IMR-90 (cell line): ENCODE measurements at regions not wholly inside any gene's neighbourhood (a gene's known extent, or its start where the extent isn't known, plus 50 kb on each side); places are given as distances from the start of the nearest gene placed in this dataset.

Experiments
- ATAC-seq: fragments of 200-7000 bp; cut with Tn5 transposase; 2 replicates; pipeline ENCODE4 v1.9.1; 2020; ENCODE audit warnings: low read depth, mild to moderate bottlenecking, moderate library complexity
- BruUV-seq: library from RNA; stranded (reverse); fragments of 400-500 nt; replicated peaks from 2 replicates; lab custom pipeline; 2021; lab: Mats Ljungman, UMichigan
- CTCF ChIA-PET: fragments of 300-600 bp; formaldehyde crosslinking; extraction: SDS; loops from one replicate; lab custom pipeline; 2021; ENCODE audit warnings: antibody characterized with exemption; lab: Yijun Ruan, JAX
- POLR2A ChIA-PET: fragments of 300-600 bp; sonication (Branson Sonifier 250); formaldehyde crosslinking; loops from one replicate; lab custom pipeline; 2022; ENCODE audit warnings: antibody characterized with exemption; ENCODE audit not compliant: unreplicated experiment; lab: Charles Lee
- DNase-seq: peaks from one replicate; pipeline ENCODE4 v3.0.0; 2013
- H2AFZ ChIP-seq: replicated peaks from 2 replicates; pipeline ENCODE3; 2013; ENCODE audit warnings: low read length, mild to moderate bottlenecking; ENCODE audit not compliant: poor library complexity
- H2AK5ac ChIP-seq: 2 replicates; pipeline ENCODE4 v1.6.1; 2013; ENCODE audit warnings: low read depth, low read length, inconsistent platforms
- H2AK9ac ChIP-seq: replicated peaks from 2 replicates; pipeline ENCODE3; 2013; ENCODE audit warnings: mild to moderate bottlenecking, low read depth, low read length, moderate library complexity; ENCODE audit not compliant: poor library complexity
- H2BK120ac ChIP-seq: 2 replicates; pipeline ENCODE4 v1.6.1; 2013; ENCODE audit warnings: low read depth, low read length, inconsistent platforms
- H2BK15ac ChIP-seq: 3 replicates; pipeline ENCODE4 v1.6.1; 2013; ENCODE audit warnings: low read depth, low read length, inconsistent platforms
- H2BK20ac ChIP-seq: 2 replicates; pipeline ENCODE4 v1.6.1; 2013; ENCODE audit warnings: low read depth, mild to moderate bottlenecking, inconsistent platforms, low read length, moderate library complexity
- H2BK5ac ChIP-seq: 2 replicates; pipeline ENCODE4 v1.6.1; 2013; ENCODE audit warnings: mild to moderate bottlenecking, low read depth, low read length, inconsistent platforms; ENCODE audit not compliant: poor library complexity, severe bottlenecking
- H3K14ac ChIP-seq: replicated peaks from 2 replicates; pipeline ENCODE4 v1.6.1; 2013; ENCODE audit warnings: low read depth, low read length, inconsistent platforms
- H3K18ac ChIP-seq: 2 replicates; pipeline ENCODE4 v1.6.1; 2013; ENCODE audit warnings: low read depth, low read length, control low read depth
- H3K23ac ChIP-seq: 2 replicates; pipeline ENCODE4 v1.6.1; 2013; ENCODE audit warnings: low read depth, low read length, inconsistent platforms
- H3K27ac ChIP-seq: 2 replicates; pipeline ENCODE4 v1.5.1; 2013; ENCODE audit warnings: mild to moderate bottlenecking, control low read depth, low read length; ENCODE audit not compliant: insufficient read depth
- H3K27me3 ChIP-seq: 2 replicates; pipeline ENCODE4 v1.6.1; 2013; ENCODE audit warnings: low read length; ENCODE audit not compliant: control insufficient read depth, insufficient read depth
- H3K36me3 ChIP-seq: 2 replicates; pipeline ENCODE4 v1.6.1; 2013; ENCODE audit warnings: low read length, mixed read lengths; ENCODE audit not compliant: control insufficient read depth, insufficient read depth
- H3K4ac ChIP-seq: 2 replicates; pipeline ENCODE4 v1.6.1; 2013; ENCODE audit warnings: low read depth, low read length, inconsistent platforms
- H3K4me1 ChIP-seq: 2 replicates; pipeline ENCODE4 v1.6.1; 2013; ENCODE audit warnings: low read length, mixed read lengths; ENCODE audit not compliant: control insufficient read depth, insufficient read depth
- H3K4me2 ChIP-seq: 2 replicates; pipeline ENCODE4 v1.6.1; 2013; ENCODE audit warnings: low read depth, mild to moderate bottlenecking, control low read depth, low read length, moderate library complexity
- H3K4me3 ChIP-seq: 2 replicates; pipeline ENCODE4 v1.5.1; 2013; ENCODE audit warnings: low read depth, mild to moderate bottlenecking, control low read depth, low read length, moderate library complexity; ENCODE audit not compliant: insufficient read depth
- H3K56ac ChIP-seq: 2 replicates; pipeline ENCODE4 v1.6.1; 2013; ENCODE audit warnings: low read length, inconsistent platforms; ENCODE audit not compliant: insufficient read depth; ENCODE audit errors: extremely low read depth
- H3K79me1 ChIP-seq, 2 experiments: 2 replicates each; pipeline ENCODE4 v1.6.1; 2013; ENCODE audit warnings: low read length in 2 of 2, inconsistent platforms in 1 of 2, low read depth in 1 of 2
- H3K9ac ChIP-seq: 2 replicates; pipeline ENCODE4 v1.6.1; 2013; ENCODE audit warnings: low read depth, low read length, control low read depth
- H3K9me1 ChIP-seq: 2 replicates; pipeline ENCODE4 v1.6.1; 2013; ENCODE audit warnings: low read length, inconsistent platforms; ENCODE audit not compliant: insufficient read depth
- H3K9me3 ChIP-seq: 2 replicates; pipeline ENCODE4 v1.6.1; 2013; ENCODE audit warnings: low read length; ENCODE audit not compliant: control insufficient read depth, insufficient read depth
- H4K20me1 ChIP-seq: 2 replicates; pipeline ENCODE4 v1.6.1; 2013; ENCODE audit warnings: low read length, inconsistent platforms; ENCODE audit not compliant: insufficient read depth
- H4K5ac ChIP-seq: 2 replicates; pipeline ENCODE4 v1.6.1; 2013; ENCODE audit warnings: mild to moderate bottlenecking, low read depth, low read length, control low read depth
- H4K8ac ChIP-seq, 2 experiments: 2 replicates each; pipeline ENCODE4 v1.6.1; 2013; ENCODE audit warnings: low read depth in 2 of 2, low read length in 2 of 2, control low read depth in 1 of 2, inconsistent platforms in 1 of 2
- H4K91ac ChIP-seq: 2 replicates; pipeline ENCODE4 v1.6.1; 2013; ENCODE audit warnings: low read depth, low read length, inconsistent platforms; ENCODE audit not compliant: insufficient read depth
- MXI1 ChIP-seq: IDR thresholded peaks from 2 replicates; pipeline ENCODE4 v1.6.1; 2012; ENCODE audit warnings: low read depth, mild to moderate bottlenecking, low read length, moderate library complexity, borderline replicate concordance
- RCOR1 ChIP-seq: IDR thresholded peaks from 2 replicates; pipeline ENCODE4 v1.6.1; 2012; ENCODE audit warnings: mild to moderate bottlenecking, low read length, improper control_type of control experiment; ENCODE audit not compliant: insufficient replicate concordance
- RFX5 ChIP-seq: IDR thresholded peaks from 2 replicates; pipeline ENCODE4 v1.8.0; 2012; ENCODE audit warnings: low read depth, mild to moderate bottlenecking, low read length, moderate library complexity
- WGBS, 2 experiments: methylation state at CpG; one replicate each; pipeline versions ENCODE4 v1.1.5 to v1.1.7; 2013; ENCODE audit warnings: missing lambda C conversion rate in 2 of 2; ENCODE audit not compliant: insufficient read length in 1 of 2; ENCODE audit errors: extremely low coverage in 2 of 2; 5-methylcytosine and 5-hydroxymethylcytosine counted together
- dilution Hi-C: fragments of 300-500 bp; cut with HindIII; formaldehyde crosslinking; loops from one replicate; pipeline ENCODE4 v1.14.3; 2018; ENCODE audit warnings: low sequenced_read_pairs; ENCODE audit not compliant: unreplicated experiment
- in situ Hi-C: fragments of 300-500 bp; cut with MboI; formaldehyde crosslinking; loops from 3 replicates; pipeline ENCODE4 v1.14.3; 2019; ENCODE audit warnings: low sequenced_read_pairs, inconsistent platforms, mixed read lengths
- intact Hi-C: fragments of 100-400 bp; cut with micrococcal nuclease; formaldehyde crosslinking; loops from 2 replicates; pipeline ENCODE4 v1.10.0; 2022

GRCh38 chr12:114888928-114889584, 205.1 kb upstream of the TBX3 start:
- H3K36me3 ChIP-seq = no peaks in the 10 kb centered on the region
- POLR2A ChIA-PET = no interaction called here

More at GRCh38 chr12:114888928-114889584, 205.1 kb upstream of the TBX3 start:
- H4K91ac ChIP-seq = no peak overlapping the region
- H3K4ac ChIP-seq = no peak overlapping the region
- in situ Hi-C loops (no loop called here), intact Hi-C loops (no loop called here), dilution Hi-C loops (no loop called here)
- no peak for TF ChIP-seq RCOR1
- TF ChIP-seq MXI1 = no peak
- no peak for TF ChIP-seq RFX5
- no peak overlapping the region for H3K56ac ChIP-seq
- H2BK5ac ChIP-seq = no peak overlapping the region
- no peaks in the 10 kb centered on the region for H3K4me1 ChIP-seq
- no peak overlapping the region for H3K27ac ChIP-seq
- CTCF ChIA-PET = no interaction called here
- H3K14ac ChIP-seq = no peak overlapping the region
- no peak overlapping the region for H2AFZ ChIP-seq
- no peak overlapping the region for H3K4me3 ChIP-seq
- H3K23ac ChIP-seq = no peak overlapping the region
- H3K9me3 ChIP-seq = no peaks in the 10 kb centered on the region
- H2BK15ac ChIP-seq = no peak overlapping the region
- H3K9me1 ChIP-seq = no peaks in the 10 kb centered on the region
- DNase-seq (no peak), ATAC-seq (no peak)
- WGBS, 2 experiments = no CpG with 5 or more reads among the region's 2 CpGs
- BruUV-seq = no TSS peak
- H2BK20ac ChIP-seq = no peak overlapping the region
- H3K18ac ChIP-seq = no peak overlapping the region
- H4K8ac ChIP-seq = no peak overlapping the region
- no peak overlapping the region for H2BK120ac ChIP-seq
- H2AK5ac ChIP-seq = no peak overlapping the region
- H2AK9ac ChIP-seq = no peak overlapping the region
- H4K5ac ChIP-seq = no peak overlapping the region
- no peak overlapping the region for H3K9ac ChIP-seq
- H3K27me3 ChIP-seq = no peaks in the 10 kb centered on the region
- H4K20me1 ChIP-seq = no peaks in the 10 kb centered on the region
- no peak overlapping the region for H3K4me2 ChIP-seq
- H3K79me1 ChIP-seq = no peaks in the 10 kb centered on the region
